NB4 (cell line): ENCODE measurements at regions not wholly inside any gene's neighbourhood (a gene's known extent, or its start where the extent isn't known, plus 50 kb on each side); places are given as distances from the start of the nearest gene placed in this dataset.

Experiments
- DNase-seq: peaks from one replicate; pipeline ENCODE4 v3.0.0; 2010; ENCODE audit warnings: low read depth
- H3K4me3 ChIP-seq: one replicate; pipeline ENCODE4 v1.5.1; 2011; ENCODE audit warnings: mild to moderate bottlenecking, low read depth, low read length, moderate library complexity
- MYC ChIP-seq: IDR thresholded peaks from 2 replicates; pipeline ENCODE4 v1.6.1; 2011; ENCODE audit warnings: low read depth, low read length
- POLR2A ChIP-seq: IDR thresholded peaks from 2 replicates; pipeline ENCODE4 v1.6.1; 2011; ENCODE audit warnings: mild to moderate bottlenecking; ENCODE audit not compliant: insufficient read length; ENCODE audit errors: extremely low read depth
- TF ChIP-seq, protein P1 (sequence below): IDR thresholded peaks from 2 replicates; pipeline ENCODE4 v1.6.1; 2011; ENCODE audit warnings: low read depth, low read length
- TF ChIP-seq, protein P2 (sequence below): IDR thresholded peaks from one replicate; pipeline ENCODE4 v1.5.1; 2012; ENCODE audit warnings: low read depth, low read length

DNA sequence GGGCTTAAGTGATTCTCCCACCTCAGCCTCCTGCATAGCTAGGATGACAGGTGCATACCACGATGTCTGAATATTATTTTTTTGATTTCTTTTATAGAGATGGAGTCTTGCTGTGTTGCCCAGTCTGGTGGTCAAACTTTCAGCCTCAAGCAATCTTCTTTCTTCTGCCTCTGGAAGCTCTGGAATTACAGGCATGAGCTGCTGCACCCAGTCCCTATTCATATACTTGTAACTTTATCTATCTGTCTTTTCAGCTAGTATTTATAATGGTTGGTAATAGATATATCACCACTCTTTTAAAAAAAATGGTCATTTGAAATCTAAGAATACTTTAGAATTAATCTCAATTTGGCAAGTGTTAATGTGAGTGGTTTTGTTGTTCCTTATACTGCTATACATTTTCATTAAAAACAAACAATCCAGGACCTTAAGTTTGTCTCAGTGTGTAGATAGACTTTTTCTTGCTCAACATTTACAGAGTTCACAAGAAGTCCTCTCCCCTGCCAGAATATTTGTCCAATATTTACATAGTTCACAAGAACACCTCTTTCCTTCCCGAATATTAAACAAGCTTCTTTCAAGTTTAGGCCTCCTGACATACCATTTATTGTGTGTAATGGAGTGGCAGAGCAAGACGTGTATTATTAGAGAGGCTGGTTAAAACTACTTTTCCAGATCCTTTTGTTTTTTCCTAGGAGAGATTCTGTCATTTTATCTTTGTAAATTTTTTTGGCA lies 1197.4 kb upstream of the ADGRL3 start:
- no peak for DNase-seq
- TF ChIP-seq POLR2A (no peak), MYC (no peak)
- TF ChIP-seq, protein P1, sequence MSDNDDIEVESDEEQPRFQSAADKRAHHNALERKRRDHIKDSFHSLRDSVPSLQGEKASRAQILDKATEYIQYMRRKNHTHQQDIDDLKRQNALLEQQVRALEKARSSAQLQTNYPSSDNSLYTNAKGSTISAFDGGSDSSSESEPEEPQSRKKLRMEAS, result no peak
- TF ChIP-seq, protein P2, sequence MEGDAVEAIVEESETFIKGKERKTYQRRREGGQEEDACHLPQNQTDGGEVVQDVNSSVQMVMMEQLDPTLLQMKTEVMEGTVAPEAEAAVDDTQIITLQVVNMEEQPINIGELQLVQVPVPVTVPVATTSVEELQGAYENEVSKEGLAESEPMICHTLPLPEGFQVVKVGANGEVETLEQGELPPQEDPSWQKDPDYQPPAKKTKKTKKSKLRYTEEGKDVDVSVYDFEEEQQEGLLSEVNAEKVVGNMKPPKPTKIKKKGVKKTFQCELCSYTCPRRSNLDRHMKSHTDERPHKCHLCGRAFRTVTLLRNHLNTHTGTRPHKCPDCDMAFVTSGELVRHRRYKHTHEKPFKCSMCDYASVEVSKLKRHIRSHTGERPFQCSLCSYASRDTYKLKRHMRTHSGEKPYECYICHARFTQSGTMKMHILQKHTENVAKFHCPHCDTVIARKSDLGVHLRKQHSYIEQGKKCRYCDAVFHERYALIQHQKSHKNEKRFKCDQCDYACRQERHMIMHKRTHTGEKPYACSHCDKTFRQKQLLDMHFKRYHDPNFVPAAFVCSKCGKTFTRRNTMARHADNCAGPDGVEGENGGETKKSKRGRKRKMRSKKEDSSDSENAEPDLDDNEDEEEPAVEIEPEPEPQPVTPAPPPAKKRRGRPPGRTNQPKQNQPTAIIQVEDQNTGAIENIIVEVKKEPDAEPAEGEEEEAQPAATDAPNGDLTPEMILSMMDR, result no peak
- no peak overlapping the region for H3K4me3 ChIP-seq

DNA sequence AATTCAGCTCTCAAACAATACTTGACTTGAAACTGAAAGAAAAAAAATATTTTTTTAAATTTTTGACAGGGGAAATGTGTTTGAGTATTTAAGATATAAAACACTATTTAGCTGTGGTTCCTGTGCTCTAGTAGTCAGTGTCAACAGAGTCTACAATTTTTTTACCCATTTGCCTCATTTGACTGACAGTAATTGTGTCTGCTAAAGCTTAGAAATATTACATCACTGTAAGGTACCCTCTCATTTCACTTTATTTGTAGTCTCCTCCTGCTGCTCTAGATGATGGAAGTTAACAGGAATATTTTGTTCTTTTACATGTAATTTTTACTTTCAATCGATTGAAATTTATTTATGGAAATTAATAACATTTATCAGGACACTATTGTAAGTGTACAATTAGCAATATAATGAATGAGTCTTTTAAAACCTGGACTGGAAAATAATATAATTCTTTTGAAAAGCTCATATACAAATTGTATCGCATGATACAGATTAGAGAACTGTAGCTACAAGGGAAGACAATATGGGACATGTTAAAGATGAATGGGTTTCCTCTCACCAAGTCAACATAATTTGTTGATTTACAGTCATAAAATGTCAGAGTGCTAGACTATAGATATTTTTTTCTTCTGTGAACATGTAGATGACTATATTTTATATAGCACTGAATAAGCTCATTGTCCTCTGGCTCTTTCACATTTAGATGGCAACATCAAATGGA lies 1186.5 kb upstream of the ADGRL3 start:
- no peak for DNase-seq
- H3K4me3 ChIP-seq, result no peak overlapping the region
- TF ChIP-seq POLR2A, result no peak
- no peak for TF ChIP-seq MYC

DNA sequence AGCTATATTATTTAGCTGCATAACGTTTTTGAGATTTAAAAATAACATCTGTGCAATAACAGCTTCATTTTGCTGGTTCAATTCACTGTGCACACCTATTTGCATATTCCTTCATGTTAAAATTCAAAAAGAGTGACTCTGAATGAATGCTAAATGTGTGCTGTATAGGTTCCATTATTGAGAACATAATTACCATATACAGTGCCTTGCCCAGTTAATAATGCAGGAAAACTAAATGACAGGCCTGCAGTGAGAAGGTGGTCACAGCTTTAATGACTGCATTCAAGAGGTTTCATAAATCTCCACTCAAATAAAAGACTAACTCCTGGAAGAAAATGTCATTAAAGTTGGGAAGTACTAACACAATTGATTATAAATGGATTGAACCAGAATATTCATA lies 1183.2 kb upstream of the ADGRL3 start:
- DNase-seq, result no peak
- TF ChIP-seq, protein P2, result no peak
- TF ChIP-seq MYC (no peak), POLR2A (no peak)
- TF ChIP-seq, protein P1, result no peak
- no peak overlapping the region for H3K4me3 ChIP-seq

DNA sequence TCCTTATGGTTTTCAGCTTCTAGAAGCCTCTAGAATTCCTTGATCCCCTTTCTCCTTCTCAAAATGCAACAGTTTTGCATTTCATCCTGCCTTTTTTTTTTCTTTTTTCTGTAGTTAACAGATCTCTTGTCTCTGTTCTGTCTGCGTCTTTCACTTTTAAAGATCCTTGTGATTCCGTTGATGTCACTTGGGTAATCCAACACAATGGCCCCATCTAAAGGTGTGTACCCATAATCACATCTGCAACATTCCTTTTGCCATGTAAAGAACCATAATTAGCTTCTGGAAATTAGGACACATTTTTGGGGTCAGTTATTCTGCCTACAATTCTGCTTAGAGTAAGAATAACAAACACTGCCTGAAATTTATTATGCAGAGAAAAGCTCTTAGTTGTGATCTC lies 1180.9 kb upstream of the ADGRL3 start:
- TF ChIP-seq, protein P1, result no peak
- TF ChIP-seq POLR2A (no peak), MYC (no peak)
- TF ChIP-seq, protein P2, result no peak
- no peak for DNase-seq
- no peak overlapping the region for H3K4me3 ChIP-seq

DNA sequence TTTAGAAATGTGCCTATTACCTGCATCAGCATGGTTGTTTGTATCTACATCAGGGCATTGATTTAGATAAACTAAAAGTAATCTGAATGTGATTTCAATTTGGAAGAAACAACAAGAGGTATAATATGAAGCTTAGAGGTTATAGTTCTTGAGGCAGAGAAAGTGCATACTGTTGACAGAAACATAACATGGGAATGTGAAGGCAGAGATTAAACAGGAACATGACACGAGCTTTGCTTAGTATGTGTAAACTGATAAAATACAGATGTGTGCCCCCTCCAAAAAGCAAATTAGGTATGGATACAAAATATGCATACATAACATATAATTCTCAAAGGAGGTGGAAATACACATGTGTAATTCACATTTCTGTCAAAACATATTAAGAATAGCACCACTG lies 1180.2 kb upstream of the ADGRL3 start:
- no peak for DNase-seq
- TF ChIP-seq, protein P2, result no peak
- TF ChIP-seq MYC, result no peak
- no peak for TF ChIP-seq POLR2A
- TF ChIP-seq, protein P1, result no peak
- no peak overlapping the region for H3K4me3 ChIP-seq

DNA sequence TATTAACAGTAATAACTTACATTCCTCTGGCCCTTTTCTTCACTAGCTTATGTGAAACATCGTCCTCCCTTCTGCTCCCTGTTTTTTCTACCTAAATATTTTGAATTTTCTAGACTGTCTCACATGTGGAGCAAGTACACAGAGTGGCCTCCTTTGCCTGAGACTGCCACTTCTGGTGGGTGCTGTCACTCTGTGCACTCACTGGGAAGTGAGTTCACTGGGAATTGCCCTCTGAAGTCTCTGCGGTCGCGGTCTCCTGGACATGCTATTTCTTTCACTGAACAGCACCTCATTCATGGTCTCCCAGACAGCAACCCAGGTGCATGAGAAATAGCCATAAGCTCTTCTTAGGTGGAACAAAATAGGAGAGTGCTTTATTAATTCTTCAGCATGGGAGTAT lies 1179.7 kb upstream of the ADGRL3 start:
- no peak for DNase-seq
- no peak overlapping the region for H3K4me3 ChIP-seq
- TF ChIP-seq, protein P1, result no peak
- TF ChIP-seq, protein P2, result no peak
- TF ChIP-seq POLR2A (no peak), MYC (no peak)
